ENCODE measurements at regions not wholly inside any gene's neighbourhood (a gene's known extent, or its start where the extent isn't known, plus 50 kb on each side); places are given as distances from the start of the nearest gene placed in this dataset.

DNA sequence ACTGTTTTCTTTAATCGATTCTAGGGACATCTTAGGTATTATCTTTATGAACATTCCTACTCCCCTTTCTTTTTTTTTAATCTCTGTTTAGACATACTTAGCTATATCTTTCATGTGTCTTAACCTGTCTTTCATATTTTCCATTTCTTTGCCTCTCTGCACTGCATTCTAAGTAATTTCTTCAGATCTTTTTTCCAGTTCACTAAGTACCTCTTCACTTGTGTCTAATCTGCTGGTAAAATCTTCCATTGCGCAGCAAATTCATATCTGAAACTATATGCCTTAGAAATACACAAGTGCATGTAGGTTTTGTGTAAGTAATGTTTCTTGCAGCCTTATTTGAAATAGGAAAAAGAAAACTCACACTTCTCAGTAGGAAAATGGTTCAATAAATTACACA, 165.4 kb upstream of the BTBD3 start:
- H3K4me1 ChIP-seq = no peaks in the 10 kb centered on the region
- no peaks in the 10 kb centered on the region for H3K36me3 ChIP-seq
- no peaks in the 10 kb centered on the region for H3K9me3 ChIP-seq
- no peak overlapping the region for H3K27ac ChIP-seq
- H3K4me3 ChIP-seq = no peak overlapping the region
- intact Hi-C loops (cut with DNase I) = no loop called here
- H3K27me3 ChIP-seq (ENCODE audit: low read depth) = no peaks in the 10 kb centered on the region
- ATAC-seq (no peak), DNase-seq (no peak)
- TF ChIP-seq, protein P1, sequence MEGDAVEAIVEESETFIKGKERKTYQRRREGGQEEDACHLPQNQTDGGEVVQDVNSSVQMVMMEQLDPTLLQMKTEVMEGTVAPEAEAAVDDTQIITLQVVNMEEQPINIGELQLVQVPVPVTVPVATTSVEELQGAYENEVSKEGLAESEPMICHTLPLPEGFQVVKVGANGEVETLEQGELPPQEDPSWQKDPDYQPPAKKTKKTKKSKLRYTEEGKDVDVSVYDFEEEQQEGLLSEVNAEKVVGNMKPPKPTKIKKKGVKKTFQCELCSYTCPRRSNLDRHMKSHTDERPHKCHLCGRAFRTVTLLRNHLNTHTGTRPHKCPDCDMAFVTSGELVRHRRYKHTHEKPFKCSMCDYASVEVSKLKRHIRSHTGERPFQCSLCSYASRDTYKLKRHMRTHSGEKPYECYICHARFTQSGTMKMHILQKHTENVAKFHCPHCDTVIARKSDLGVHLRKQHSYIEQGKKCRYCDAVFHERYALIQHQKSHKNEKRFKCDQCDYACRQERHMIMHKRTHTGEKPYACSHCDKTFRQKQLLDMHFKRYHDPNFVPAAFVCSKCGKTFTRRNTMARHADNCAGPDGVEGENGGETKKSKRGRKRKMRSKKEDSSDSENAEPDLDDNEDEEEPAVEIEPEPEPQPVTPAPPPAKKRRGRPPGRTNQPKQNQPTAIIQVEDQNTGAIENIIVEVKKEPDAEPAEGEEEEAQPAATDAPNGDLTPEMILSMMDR (IDR thresholded peaks at IDR 0.05) = no peak

DNA sequence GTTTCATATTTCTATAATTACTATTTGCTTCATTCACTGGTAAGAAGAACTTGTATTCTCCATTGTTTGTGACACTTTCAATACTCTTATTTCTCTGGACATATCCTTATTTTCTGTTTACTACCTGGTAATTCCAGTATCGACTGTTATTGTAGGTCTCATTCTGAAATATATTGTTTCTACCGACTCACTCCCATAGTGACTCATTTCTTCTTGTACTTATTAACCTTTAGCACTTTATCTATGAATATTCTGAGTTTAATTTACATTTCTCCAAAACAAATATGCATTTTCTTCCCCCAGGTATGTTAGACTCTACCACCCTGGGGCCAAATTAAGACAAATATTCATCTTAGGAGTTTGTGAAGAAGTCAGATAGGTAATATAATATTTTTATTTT, 164.5 kb upstream of the BTBD3 start:
- Histone ChIP-seq H3K27ac (no peak overlapping the region), H3K4me1 (no peaks in the 10 kb centered on the region), H3K4me3 (no peak overlapping the region), H3K36me3 (no peaks in the 10 kb centered on the region), H3K27me3 (ENCODE audit: low read depth) (no peaks in the 10 kb centered on the region), H3K9me3 (no peaks in the 10 kb centered on the region)
- DNase-seq = no peak
- intact Hi-C loops (cut with DNase I) = no loop called here
- TF ChIP-seq, protein P1 (IDR thresholded peaks at IDR 0.05) = no peak
- ATAC-seq = no peak

DNA sequence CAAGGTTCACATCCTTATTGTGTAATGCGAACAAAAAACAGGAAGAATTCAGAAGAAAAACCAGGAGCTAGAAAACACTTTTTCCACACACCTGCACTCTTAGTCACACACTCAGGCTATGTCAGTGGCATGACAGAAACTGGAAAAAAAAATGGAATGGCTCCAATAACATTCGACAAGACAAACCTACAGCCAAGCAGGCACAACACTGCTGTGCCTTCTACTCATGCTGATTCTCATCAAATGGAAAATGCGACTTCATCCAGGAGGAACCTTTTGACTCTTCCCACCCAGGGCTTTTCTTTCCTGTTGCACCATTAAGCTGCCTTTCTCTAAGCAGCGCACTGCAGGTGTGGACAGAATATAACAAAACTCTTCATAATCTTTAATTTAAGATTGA, 163.2 kb upstream of the BTBD3 start:
- intact Hi-C loops (cut with DNase I) = no loop called here
- no peak for ATAC-seq
- no peak for DNase-seq
- TF ChIP-seq, protein P1 (IDR thresholded peaks at IDR 0.05) = no peak
- Histone ChIP-seq H3K27me3 (ENCODE audit: low read depth) (no peaks in the 10 kb centered on the region), H3K4me3 (no peak overlapping the region), H3K27ac (no peak overlapping the region), H3K36me3 (no peaks in the 10 kb centered on the region), H3K4me1 (no peaks in the 10 kb centered on the region), H3K9me3 (no peaks in the 10 kb centered on the region)

DNA sequence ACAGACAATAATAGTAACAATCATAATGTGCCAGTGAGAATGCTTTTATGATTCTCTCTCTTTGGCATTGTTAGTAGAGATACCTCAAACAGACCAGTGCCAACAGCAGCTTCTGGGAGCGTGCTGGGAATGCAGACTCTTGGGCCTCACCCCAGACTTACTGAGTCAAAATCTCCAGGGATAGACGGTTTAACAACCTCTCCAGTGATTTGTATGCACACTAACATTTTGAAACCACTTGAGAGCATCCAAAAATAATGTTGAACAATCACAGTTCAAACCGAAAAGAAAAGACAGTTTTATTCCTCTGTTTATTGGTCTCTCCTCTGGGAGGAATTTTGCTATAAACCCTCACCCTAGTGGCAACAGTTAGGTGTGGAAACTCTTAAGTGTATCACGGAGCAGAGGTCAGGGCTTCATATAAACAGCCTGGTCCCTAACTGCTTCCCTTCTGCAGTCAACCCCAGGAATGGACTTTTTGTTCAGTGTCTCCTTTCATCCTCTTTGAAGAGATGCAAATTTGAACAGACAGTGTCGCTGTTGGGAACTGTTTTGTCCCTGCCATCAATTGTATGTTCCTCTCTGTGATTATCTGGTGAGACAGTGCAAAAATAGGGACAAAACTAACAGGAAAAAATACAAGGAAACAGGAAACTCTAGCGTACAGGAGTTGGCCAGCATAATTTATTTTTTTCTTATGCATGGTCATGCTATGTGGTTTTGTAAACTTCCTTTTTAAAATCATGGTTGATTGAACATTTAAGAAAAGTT, 162.4 kb upstream of the BTBD3 start:
- no peaks in the 10 kb centered on the region for H3K4me1 ChIP-seq
- intact Hi-C loops (cut with DNase I) = no loop called here
- DNase-seq = no peak
- no peaks in the 10 kb centered on the region for H3K36me3 ChIP-seq
- H3K27ac ChIP-seq = no peak overlapping the region
- ATAC-seq = no peak
- TF ChIP-seq, protein P1 (IDR thresholded peaks at IDR 0.05) = no peak
- no peaks in the 10 kb centered on the region for H3K27me3 ChIP-seq (ENCODE audit: low read depth)
- H3K9me3 ChIP-seq = no peaks in the 10 kb centered on the region
- H3K4me3 ChIP-seq = no peak overlapping the region

DNA sequence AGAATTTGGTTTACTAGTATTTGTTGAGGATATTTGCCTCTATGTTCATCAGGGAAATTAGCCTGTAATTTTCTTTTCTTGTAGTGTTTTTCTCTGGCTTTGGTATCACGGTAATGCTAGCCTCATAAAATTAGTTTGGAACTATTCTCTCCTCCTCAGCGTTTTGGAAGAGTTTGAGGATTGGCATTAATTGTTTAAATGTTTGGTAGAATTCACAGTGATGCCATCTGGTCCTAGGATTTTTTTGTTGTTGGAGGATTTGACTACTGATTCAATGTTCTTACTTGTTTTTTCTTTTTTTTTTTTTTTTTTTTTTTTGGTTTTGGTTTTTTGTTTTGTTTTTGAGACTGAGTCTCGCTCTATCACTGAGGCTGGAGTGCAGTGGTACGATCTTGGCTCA, 156.2 kb upstream of the BTBD3 start:
- no peaks in the 10 kb centered on the region for H3K9me3 ChIP-seq
- H3K27ac ChIP-seq = no peak overlapping the region
- H3K27me3 ChIP-seq (ENCODE audit: low read depth) = no peaks in the 10 kb centered on the region
- H3K4me1 ChIP-seq = no peaks in the 10 kb centered on the region
- no peak for DNase-seq
- no peak overlapping the region for H3K4me3 ChIP-seq
- TF ChIP-seq, protein P1 (IDR thresholded peaks at IDR 0.05) = no peak
- H3K36me3 ChIP-seq = no peaks in the 10 kb centered on the region
- no peak for ATAC-seq
- intact Hi-C loops (cut with DNase I) = no loop called here
